SK-N-SH treated with all-trans-retinoic acid at 6 μM for 48 hours (cell line): ENCODE measurements at regions not wholly inside any gene's neighbourhood (a gene's known extent, or its start where the extent isn't known, plus 50 kb on each side); places are given as distances from the start of the nearest gene placed in this dataset.

Experiments used
- ARNTL ChIP-seq: fragments of 450-650 bp; formaldehyde crosslinking; IDR thresholded peaks from 2 replicates; pipeline ENCODE4 v1.5.0; 2020; ENCODE audit warnings: low read depth, mild to moderate bottlenecking, moderate library complexity, borderline replicate concordance
- BACH2 ChIP-seq: fragments of 250-450 bp; sonication (Bioruptor Pico); IDR thresholded peaks from 2 replicates; pipeline ENCODE4 v1.9.0; 2021; ENCODE audit warnings: mild to moderate bottlenecking, borderline replicate concordance
- CSDC2 ChIP-seq: fragments of 250-450 bp; sonication (Bioruptor Pico); IDR thresholded peaks from 2 replicates; pipeline ENCODE4 v1.5.0; 2020; ENCODE audit warnings: mild to moderate bottlenecking, moderate library complexity
- GLIS3 ChIP-seq: fragments of 250-450 bp; sonication (Bioruptor Pico); IDR thresholded peaks from 2 replicates; pipeline ENCODE4 v1.5.0; 2020; ENCODE audit warnings: mild to moderate bottlenecking, moderate library complexity
- ISL1 ChIP-seq: fragments of 250-450 bp; sonication (Bioruptor Pico); IDR thresholded peaks from 2 replicates; pipeline ENCODE4 v2.1.2; 2022; ENCODE audit warnings: mild to moderate bottlenecking, moderate library complexity
- OSR1 ChIP-seq: fragments of 250-450 bp; sonication (Bioruptor Pico); IDR thresholded peaks from 2 replicates; pipeline ENCODE4 v1.8.0; 2022; ENCODE audit warnings: moderate library complexity, mild to moderate bottlenecking, inconsistent platforms
- PATZ1 ChIP-seq: fragments of 250-450 bp; sonication (Bioruptor Pico); IDR thresholded peaks from 2 replicates; pipeline ENCODE4 v1.8.0; 2020; ENCODE audit warnings: mild to moderate bottlenecking, moderate library complexity, borderline replicate concordance
- PPARA ChIP-seq: fragments of 250-450 bp; sonication (Bioruptor Pico); IDR thresholded peaks from 2 replicates; pipeline ENCODE4 v1.5.0; 2020; ENCODE audit warnings: mild to moderate bottlenecking, borderline replicate concordance
- RARB ChIP-seq: fragments of 250-450 bp; sonication (Bioruptor Pico); IDR thresholded peaks from 2 replicates; pipeline ENCODE4 v1.8.0; 2021; ENCODE audit warnings: mild to moderate bottlenecking, moderate library complexity
- TCF4 ChIP-seq: fragments of 250-450 bp; sonication (Bioruptor Pico); IDR thresholded peaks from 2 replicates; pipeline ENCODE4 v1.8.0; 2021; ENCODE audit warnings: mild to moderate bottlenecking, moderate library complexity, borderline replicate concordance
- ZC3H10 ChIP-seq: fragments of 250-450 bp; sonication (Bioruptor Pico); IDR thresholded peaks from 2 replicates; pipeline ENCODE4 v1.5.1; 2021; ENCODE audit warnings: mild to moderate bottlenecking, moderate library complexity
- TF ChIP-seq, protein P1 (sequence below): fragments of 250-450 bp; sonication (Bioruptor Pico); IDR thresholded peaks from 2 replicates; pipeline ENCODE4 v1.5.1; 2021; ENCODE audit warnings: mild to moderate bottlenecking, moderate library complexity
- TF ChIP-seq, protein P2 (sequence below): fragments of 250-450 bp; sonication (Bioruptor Pico); IDR thresholded peaks from 2 replicates; pipeline ENCODE4 v1.5.1; 2020; ENCODE audit warnings: low read depth, mild to moderate bottlenecking, moderate library complexity
- TF ChIP-seq, protein P3 (sequence below): fragments of 250-450 bp; sonication (Bioruptor Pico); IDR thresholded peaks from 2 replicates; pipeline ENCODE4 v1.8.0; 2021; ENCODE audit warnings: low read depth, mild to moderate bottlenecking, moderate library complexity, borderline replicate concordance

DNA sequence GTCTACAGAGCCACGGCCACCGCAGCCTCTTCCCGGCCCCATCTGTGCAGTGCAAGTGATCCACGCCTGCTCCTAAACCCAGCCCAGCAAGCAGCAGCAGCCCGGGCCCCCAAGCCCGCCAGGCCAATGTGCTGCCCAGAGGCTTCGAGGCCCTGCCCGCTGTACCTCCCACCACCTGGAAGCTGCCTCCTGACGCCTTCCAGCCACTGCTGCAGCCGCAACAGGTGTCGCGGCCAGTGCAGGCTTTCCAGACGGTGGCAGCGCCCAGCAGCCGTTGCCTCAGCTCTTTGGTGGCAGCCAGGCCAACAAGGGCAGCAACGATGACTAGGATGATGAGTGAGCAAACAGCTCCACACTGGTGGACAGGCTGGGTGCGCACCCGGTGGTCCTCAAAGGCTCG lies 50.2 kb upstream of the TPM4 start:
- TF ChIP-seq PPARA (no peak), TCF4 (CRISPR knock-in tag) (no peak), ISL1 (CRISPR knock-in tag) (no peak), ARNTL (CRISPR knock-in tag) (no peak), BACH2 (CRISPR knock-in tag) (no peak), PATZ1 (CRISPR knock-in tag) (no peak), ZC3H10 (CRISPR knock-in tag) (no peak), OSR1 (CRISPR knock-in tag) (no peak), CSDC2 (CRISPR knock-in tag) (no peak), RARB (CRISPR knock-in tag) (no peak), GLIS3 (CRISPR knock-in tag) (no peak)
- TF ChIP-seq, protein P1, sequence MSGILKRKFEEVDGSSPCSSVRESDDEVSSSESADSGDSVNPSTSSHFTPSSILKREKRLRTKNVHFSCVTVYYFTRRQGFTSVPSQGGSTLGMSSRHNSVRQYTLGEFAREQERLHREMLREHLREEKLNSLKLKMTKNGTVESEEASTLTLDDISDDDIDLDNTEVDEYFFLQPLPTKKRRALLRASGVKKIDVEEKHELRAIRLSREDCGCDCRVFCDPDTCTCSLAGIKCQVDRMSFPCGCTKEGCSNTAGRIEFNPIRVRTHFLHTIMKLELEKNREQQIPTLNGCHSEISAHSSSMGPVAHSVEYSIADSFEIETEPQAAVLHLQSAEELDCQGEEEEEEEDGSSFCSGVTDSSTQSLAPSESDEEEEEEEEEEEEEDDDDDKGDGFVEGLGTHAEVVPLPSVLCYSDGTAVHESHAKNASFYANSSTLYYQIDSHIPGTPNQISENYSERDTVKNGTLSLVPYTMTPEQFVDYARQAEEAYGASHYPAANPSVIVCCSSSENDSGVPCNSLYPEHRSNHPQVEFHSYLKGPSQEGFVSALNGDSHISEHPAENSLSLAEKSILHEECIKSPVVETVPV (CRISPR knock-in tag), result no peak
- TF ChIP-seq, protein P2, sequence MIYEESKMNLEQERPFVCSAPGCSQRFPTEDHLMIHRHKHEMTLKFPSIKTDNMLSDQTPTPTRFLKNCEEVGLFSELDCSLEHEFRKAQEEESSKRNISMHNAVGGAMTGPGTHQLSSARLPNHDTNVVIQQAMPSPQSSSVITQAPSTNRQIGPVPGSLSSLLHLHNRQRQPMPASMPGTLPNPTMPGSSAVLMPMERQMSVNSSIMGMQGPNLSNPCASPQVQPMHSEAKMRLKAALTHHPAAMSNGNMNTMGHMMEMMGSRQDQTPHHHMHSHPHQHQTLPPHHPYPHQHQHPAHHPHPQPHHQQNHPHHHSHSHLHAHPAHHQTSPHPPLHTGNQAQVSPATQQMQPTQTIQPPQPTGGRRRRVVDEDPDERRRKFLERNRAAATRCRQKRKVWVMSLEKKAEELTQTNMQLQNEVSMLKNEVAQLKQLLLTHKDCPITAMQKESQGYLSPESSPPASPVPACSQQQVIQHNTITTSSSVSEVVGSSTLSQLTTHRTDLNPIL (CRISPR knock-in tag), result no peak
- TF ChIP-seq, protein P3, sequence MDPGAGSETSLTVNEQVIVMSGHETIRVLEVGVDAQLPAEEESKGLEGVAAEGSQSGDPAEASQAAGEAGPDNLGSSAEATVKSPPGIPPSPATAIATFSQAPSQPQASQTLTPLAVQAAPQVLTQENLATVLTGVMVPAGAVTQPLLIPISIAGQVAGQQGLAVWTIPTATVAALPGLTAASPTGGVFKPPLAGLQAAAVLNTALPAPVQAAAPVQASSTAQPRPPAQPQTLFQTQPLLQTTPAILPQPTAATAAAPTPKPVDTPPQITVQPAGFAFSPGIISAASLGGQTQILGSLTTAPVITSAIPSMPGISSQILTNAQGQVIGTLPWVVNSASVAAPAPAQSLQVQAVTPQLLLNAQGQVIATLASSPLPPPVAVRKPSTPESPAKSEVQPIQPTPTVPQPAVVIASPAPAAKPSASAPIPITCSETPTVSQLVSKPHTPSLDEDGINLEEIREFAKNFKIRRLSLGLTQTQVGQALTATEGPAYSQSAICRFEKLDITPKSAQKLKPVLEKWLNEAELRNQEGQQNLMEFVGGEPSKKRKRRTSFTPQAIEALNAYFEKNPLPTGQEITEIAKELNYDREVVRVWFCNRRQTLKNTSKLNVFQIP, result no peak
